IPS DF 6.9 (cell line): ENCODE measurements at regions not wholly inside any gene's neighbourhood (a gene's known extent, or its start where the extent isn't known, plus 50 kb on each side); places are given as distances from the start of the nearest gene placed in this dataset.
"Not testable (repeated sequence)": the region's sequence is repeated elsewhere in the genome, so short reads cannot be mapped to it uniquely, and the experiment has no call there.

Experiments used
- DNase-seq: peaks from one replicate; pipeline ENCODE4 v3.0.0-alpha.2; 2013; ENCODE audit warnings: low read depth, low spot score
- H3K27ac ChIP-seq: one replicate; pipeline ENCODE4 v1.5.1; 2013; ENCODE audit warnings: low read length, control low read depth
- H3K27me3 ChIP-seq: 2 replicates; pipeline ENCODE4 v1.6.1; 2013; ENCODE audit warnings: mild to moderate bottlenecking, low read length; ENCODE audit not compliant: control insufficient read depth, insufficient read depth
- H3K36me3 ChIP-seq: 2 replicates; pipeline ENCODE4 v1.6.1; 2013; ENCODE audit warnings: low read length; ENCODE audit not compliant: control insufficient read depth, insufficient read depth
- H3K4me1 ChIP-seq: 2 replicates; pipeline ENCODE4 v1.6.1; 2013; ENCODE audit warnings: low read length; ENCODE audit not compliant: control insufficient read depth, insufficient read depth
- H3K4me3 ChIP-seq: 2 replicates; pipeline ENCODE4 v1.5.1; 2013; ENCODE audit warnings: mild to moderate bottlenecking, low read length
- H3K9me3 ChIP-seq: 2 replicates; pipeline ENCODE4 v1.6.1; 2013; ENCODE audit warnings: low read length, inconsistent platforms; ENCODE audit not compliant: control insufficient read depth, insufficient read depth
- WGBS: extraction: QIAGEN DNeasy Blood & Tissue Kit; methylation state at CpG from one replicate; pipeline ENCODE4 v1.1.7; 2013; ENCODE audit warnings: mixed read lengths, missing lambda C conversion rate; ENCODE audit not compliant: insufficient read length, insufficient coverage; 5-methylcytosine and 5-hydroxymethylcytosine counted together

GRCh38 chr4:77464100-77464499 is 141.5 kb upstream of the CXCL13 start:
- not testable (repeated sequence) for DNase-seq, H3K9me3 ChIP-seq, H3K4me3 ChIP-seq, H3K27ac ChIP-seq, H3K36me3 ChIP-seq, H3K27me3 ChIP-seq, H3K4me1 ChIP-seq
- no CpG with 5 or more reads among the region's 2 CpGs for WGBS

GRCh38 chr4:77465271-77465670 is 140.3 kb upstream of the CXCL13 start:
- no CpG with 5 or more reads among the region's 2 CpGs for WGBS
- Histone ChIP-seq H3K4me3 (no peak overlapping the region), H3K27me3 (no peaks in the 10 kb centered on the region), H3K27ac (no peak overlapping the region), H3K36me3 (no peaks in the 10 kb centered on the region), H3K4me1 (no peaks in the 10 kb centered on the region), H3K9me3 (peaks cover 3% of the 10 kb centered on the region; the same call in 1 of the 2 replicates)
- peak; percentile 29 for DNase-seq

GRCh38 chr4:77466430-77466829 is 139.2 kb upstream of the CXCL13 start:
- peaks cover 3% of the 10 kb centered on the region; the same call in 1 of the 2 replicates for H3K9me3 ChIP-seq
- no peak overlapping the region for H3K27ac ChIP-seq
- H3K4me1 ChIP-seq = no peaks in the 10 kb centered on the region
- H3K36me3 ChIP-seq = no peaks in the 10 kb centered on the region
- DNase-seq = no peak
- H3K4me3 ChIP-seq = no peak overlapping the region
- H3K27me3 ChIP-seq = no peaks in the 10 kb centered on the region
- WGBS = no CpG with 5 or more reads among the region's 8 CpGs

- no CpG with 5 or more reads among the region's 5 CpGs for WGBS
Measured at GRCh38 chr4:77471821-77472495, 133.7 kb upstream of the CXCL13 start.

GRCh38 chr4:77473509-77473908 is 132.1 kb upstream of the CXCL13 start:
- Histone ChIP-seq H3K9me3 (no peaks in the 10 kb centered on the region), H3K36me3 (no peaks in the 10 kb centered on the region), H3K27ac (no peak overlapping the region), H3K27me3 (no peaks in the 10 kb centered on the region), H3K4me3 (no peak overlapping the region), H3K4me1 (no peaks in the 10 kb centered on the region)
- no CpG with 5 or more reads among the region's 1 CpG for WGBS
- peak; percentile 35 for DNase-seq

More at GRCh38 chr4:77471821-77472495, 133.7 kb upstream of the CXCL13 start:
- Histone ChIP-seq H3K27me3 (no peaks in the 10 kb centered on the region), H3K27ac (no peak overlapping the region), H3K4me3 (no peak overlapping the region), H3K36me3 (no peaks in the 10 kb centered on the region), H3K4me1 (no peaks in the 10 kb centered on the region), H3K9me3 (no peaks in the 10 kb centered on the region)
- DNase-seq = no peak

GRCh38 chr4:77481856-77482255 is 123.8 kb upstream of the CXCL13 start:
- Histone ChIP-seq H3K27me3 (peaks cover 1% of the 10 kb centered on the region; the same call in 1 of the 2 replicates), H3K4me3 (no peak overlapping the region), H3K36me3 (no peaks in the 10 kb centered on the region), H3K9me3 (no peaks in the 10 kb centered on the region), H3K27ac (no peak overlapping the region), H3K4me1 (no peaks in the 10 kb centered on the region)
- DNase-seq = no peak
- no CpG with 5 or more reads among the region's 1 CpG for WGBS

- H3K4me1 ChIP-seq = no peaks in the 10 kb centered on the region
- DNase-seq = no peak
- H3K27ac ChIP-seq = no peak overlapping the region
- no peak overlapping the region for H3K4me3 ChIP-seq
- WGBS = no CpG with 5 or more reads among the region's 1 CpG
- H3K9me3 ChIP-seq = no peaks in the 10 kb centered on the region
- no peaks in the 10 kb centered on the region for H3K27me3 ChIP-seq
- H3K36me3 ChIP-seq = no peaks in the 10 kb centered on the region
Measured at GRCh38 chr4:77488882-77489281, 116.7 kb upstream of the CXCL13 start.

- no peaks in the 10 kb centered on the region for H3K27me3 ChIP-seq
- no peak overlapping the region for H3K27ac ChIP-seq
- DNase-seq = no peak
- H3K4me3 ChIP-seq = no peak overlapping the region
- H3K9me3 ChIP-seq = no peaks in the 10 kb centered on the region
- no peaks in the 10 kb centered on the region for H3K36me3 ChIP-seq
- no CpG with 5 or more reads among the region's 1 CpG for WGBS
- no peaks in the 10 kb centered on the region for H3K4me1 ChIP-seq
Measured at GRCh38 chr4:77493120-77493752, 112.4 kb upstream of the CXCL13 start.

GRCh38 chr4:77493829-77494551 is 111.6 kb upstream of the CXCL13 start:
- Histone ChIP-seq H3K36me3 (no peaks in the 10 kb centered on the region), H3K27ac (no peak overlapping the region), H3K4me3 (no peak overlapping the region), H3K4me1 (no peaks in the 10 kb centered on the region), H3K9me3 (no peaks in the 10 kb centered on the region), H3K27me3 (no peaks in the 10 kb centered on the region)
- DNase-seq = no peak
- no CpG with 5 or more reads among the region's 2 CpGs for WGBS

GRCh38 chr4:77496457-77496856 is 109.2 kb upstream of the CXCL13 start:
- Histone ChIP-seq H3K4me3 (no peak overlapping the region), H3K4me1 (no peaks in the 10 kb centered on the region), H3K27me3 (no peaks in the 10 kb centered on the region), H3K9me3 (no peaks in the 10 kb centered on the region), H3K27ac (no peak overlapping the region), H3K36me3 (no peaks in the 10 kb centered on the region)
- no peak for DNase-seq
